Neuronal stem cell (in vitro differentiated cells): ENCODE measurements at regions not wholly inside any gene's neighbourhood (a gene's known extent, or its start where the extent isn't known, plus 50 kb on each side); places are given as distances from the start of the nearest gene placed in this dataset.
"Not testable (repeated sequence)": the region's sequence is repeated elsewhere in the genome, so short reads cannot be mapped to it uniquely, and the experiment has no call there.

Experiments used
- DNase-seq: peaks from one replicate; pipeline ENCODE4 v3.0.0-alpha.2; 2013; ENCODE audit warnings: low spot score
- H2AFZ ChIP-seq: one replicate; pipeline ENCODE4 v1.6.1; 2013; ENCODE audit warnings: mild to moderate bottlenecking, low read length, inconsistent platforms
- H2AK5ac ChIP-seq: 2 replicates; pipeline ENCODE4 v1.6.1; 2013; ENCODE audit warnings: low read depth, mild to moderate bottlenecking, inconsistent platforms, low read length, moderate library complexity, mixed read lengths
- H2BK120ac ChIP-seq: 2 replicates; pipeline ENCODE4 v1.6.1; 2013; ENCODE audit warnings: low read depth, mild to moderate bottlenecking, inconsistent platforms, low read length, moderate library complexity, mixed read lengths
- H2BK12ac ChIP-seq: one replicate; pipeline ENCODE4 v1.6.1; 2013; ENCODE audit warnings: low read length, inconsistent platforms
- H2BK15ac ChIP-seq: 2 replicates; pipeline ENCODE4 v1.6.1; 2013; ENCODE audit warnings: mild to moderate bottlenecking, low read length, inconsistent platforms, mixed read lengths
- H2BK5ac ChIP-seq: one replicate; pipeline ENCODE4 v1.6.1; 2013; ENCODE audit warnings: inconsistent platforms, mild to moderate bottlenecking, low read length, moderate library complexity
- H3K14ac ChIP-seq: one replicate; pipeline ENCODE4 v1.6.1; 2013; ENCODE audit warnings: low read length, inconsistent platforms
- H3K18ac ChIP-seq: 2 replicates; pipeline ENCODE4 v1.6.1; 2013; ENCODE audit warnings: low read length, inconsistent platforms
- H3K23ac ChIP-seq: 2 replicates; pipeline ENCODE4 v1.6.1; 2013; ENCODE audit warnings: low read depth, mild to moderate bottlenecking, mixed read lengths, low read length, inconsistent platforms; ENCODE audit not compliant: poor library complexity
- H3K27ac ChIP-seq: replicated peaks from 3 replicates; pipeline ENCODE4 v1.5.1; 2013; ENCODE audit warnings: low read length, inconsistent platforms
- H3K27me3 ChIP-seq, 3 experiments: 2 replicates each; pipeline ENCODE4 v1.6.1; 2013; ENCODE audit warnings: low read length in 3 of 3, mild to moderate bottlenecking in 2 of 3, inconsistent platforms in 1 of 3, low read depth in 1 of 3, mixed read lengths in 1 of 3, moderate library complexity in 1 of 3; ENCODE audit not compliant: control insufficient read depth in 3 of 3, insufficient read depth in 3 of 3
- H3K36me3 ChIP-seq, 2 donors: replicated peaks in 1 of 2; 2 replicates each; pipeline ENCODE4 v1.6.1; 2013; ENCODE audit warnings: low read length in 2 of 2; ENCODE audit not compliant: control insufficient read depth in 2 of 2, insufficient read depth in 2 of 2
- H3K4ac ChIP-seq: 2 replicates; pipeline ENCODE4 v1.6.1; 2013; ENCODE audit warnings: inconsistent platforms, mild to moderate bottlenecking, low read length, moderate library complexity
- H3K4me1 ChIP-seq, 2 donors: 1 replicate in 1 of 2; 2 replicates in 1 of 2; pipeline ENCODE4 v1.6.1; 2013; ENCODE audit warnings: low read length in 2 of 2, low read depth in 1 of 2; ENCODE audit not compliant: control insufficient read depth in 2 of 2, insufficient read depth in 1 of 2
- H3K4me2 ChIP-seq: one replicate; pipeline ENCODE4 v1.6.1; 2013; ENCODE audit warnings: mild to moderate bottlenecking, low read length, inconsistent platforms; ENCODE audit not compliant: insufficient read depth, poor library complexity, severe bottlenecking
- H3K4me3 ChIP-seq, 2 donors: 2 replicates each; pipeline ENCODE4 v1.5.1; 2013; ENCODE audit warnings: low read length in 2 of 2, mild to moderate bottlenecking in 2 of 2, inconsistent platforms in 1 of 2, moderate library complexity in 1 of 2
- H3K79me1 ChIP-seq: one replicate; pipeline ENCODE4 v1.6.1; 2013; ENCODE audit warnings: low read depth, mild to moderate bottlenecking, inconsistent platforms, low read length, moderate library complexity
- H3K9ac ChIP-seq: one replicate; pipeline ENCODE4 v1.6.1; 2013; ENCODE audit warnings: mild to moderate bottlenecking, low read depth, low read length, inconsistent platforms; ENCODE audit not compliant: poor library complexity
- H3K9me3 ChIP-seq, 2 donors: replicated peaks in 1 of 2; 2 replicates each; pipeline versions ENCODE3 to v1.6.1; 2013; ENCODE audit warnings: low read length in 2 of 2, mild to moderate bottlenecking in 2 of 2, inconsistent platforms in 1 of 2, low read depth in 1 of 2, mixed read lengths in 1 of 2, moderate library complexity in 1 of 2; ENCODE audit not compliant: control insufficient read depth in 2 of 2, insufficient read depth in 1 of 2
- H4K8ac ChIP-seq: one replicate; pipeline ENCODE4 v1.6.1; 2013; ENCODE audit warnings: low read depth, mild to moderate bottlenecking, inconsistent platforms, low read length, moderate library complexity
- H4K91ac ChIP-seq: one replicate; pipeline ENCODE4 v1.6.1; 2013; ENCODE audit warnings: low read length, low read depth, mild to moderate bottlenecking, inconsistent platforms; ENCODE audit not compliant: poor library complexity
- WGBS, 2 donors: extraction: QIAGEN DNeasy Blood & Tissue Kit; methylation state at CpG; one replicate each; pipeline ENCODE4 v1.1.7; 2013; ENCODE audit warnings: missing lambda C conversion rate in 2 of 2, mixed read lengths in 1 of 2; ENCODE audit not compliant: insufficient read length in 2 of 2, insufficient replicate concordance in 1 of 2; ENCODE audit errors: extremely low coverage in 2 of 2; 5-methylcytosine and 5-hydroxymethylcytosine counted together

- Histone ChIP-seq H4K91ac (no peak overlapping the region), H3K36me3 (no peaks in the 10 kb centered on the region), H3K4ac (no peak overlapping the region), H2BK15ac (no peak overlapping the region), H2BK12ac (no peak overlapping the region), H3K4me3 (no peak overlapping the region), H3K9ac (no peak overlapping the region), H2AK5ac (no peak overlapping the region), H3K79me1 (no peaks in the 10 kb centered on the region), H3K27me3 (no peaks in the 10 kb centered on the region), H3K18ac (no peak overlapping the region), H3K9me3 (peaks cover 0 to 2% of the 10 kb centered on the region in 2 donors), H4K8ac (no peak overlapping the region), H2BK120ac (no peak overlapping the region), H3K4me2 (no peak overlapping the region), H2BK5ac (no peak overlapping the region), H3K4me1 (no peaks in the 10 kb centered on the region), H2AFZ (no peak overlapping the region), H3K23ac (no peak overlapping the region), H3K27ac (no peak overlapping the region), H3K14ac (no peak overlapping the region)
- no peak for DNase-seq
These were observed 268.3 kb downstream of the RPAP3 start for GRCh38 chr12:47437570-47437969.

DNA sequence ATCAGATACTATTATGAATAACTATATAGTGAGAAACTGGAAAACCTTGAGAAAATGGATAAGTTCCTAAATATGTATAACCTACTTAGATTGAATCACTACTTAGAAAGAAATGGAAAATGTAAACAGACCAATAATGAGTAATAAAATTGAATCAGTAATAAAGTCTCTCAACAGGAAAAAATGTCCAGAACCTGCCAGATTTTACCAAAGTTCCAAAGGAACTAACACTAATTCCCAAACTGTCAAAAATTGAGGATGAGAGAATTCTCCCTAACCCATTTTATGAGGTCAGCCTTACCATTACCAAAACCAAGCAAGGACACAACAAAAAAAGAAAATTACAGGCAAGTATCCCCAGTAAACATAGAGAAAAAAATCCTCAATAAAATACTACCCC, 272.0 kb downstream of the RPAP3 start:
- H2BK120ac ChIP-seq, result no peak overlapping the region
- no peak overlapping the region for H4K8ac ChIP-seq
- no peaks in the 10 kb centered on the region for H3K36me3 ChIP-seq
- H3K14ac ChIP-seq, result no peak overlapping the region
- H3K9ac ChIP-seq, result no peak overlapping the region
- H3K27me3 ChIP-seq, result no peaks in the 10 kb centered on the region
- H3K9me3 ChIP-seq, result no peaks in the 10 kb centered on the region
- H3K4ac ChIP-seq, result no peak overlapping the region
- no peak overlapping the region for H2BK12ac ChIP-seq
- H3K18ac ChIP-seq, result no peak overlapping the region
- H2BK15ac ChIP-seq, result no peak overlapping the region
- no peak overlapping the region for H3K4me3 ChIP-seq
- H3K4me2 ChIP-seq, result no peak overlapping the region
- no peak overlapping the region for H2BK5ac ChIP-seq
- H3K27ac ChIP-seq, result no peak overlapping the region
- no peak overlapping the region for H2AFZ ChIP-seq
- H3K79me1 ChIP-seq, result no peaks in the 10 kb centered on the region
- H3K23ac ChIP-seq, result no peak overlapping the region
- no peak overlapping the region for H2AK5ac ChIP-seq
- H4K91ac ChIP-seq, result no peak overlapping the region
- no peaks in the 10 kb centered on the region for H3K4me1 ChIP-seq
- no peak for DNase-seq

GRCh38 chr12:47426678-47427309, 279.0 kb downstream of the RPAP3 start:
- not testable (repeated sequence) for H3K23ac ChIP-seq, H2AFZ ChIP-seq, H3K4me3 ChIP-seq, H3K14ac ChIP-seq, H3K27ac ChIP-seq, H3K4me1 ChIP-seq, H2BK12ac ChIP-seq, H2BK15ac ChIP-seq, H3K9ac ChIP-seq, H2BK5ac ChIP-seq, H2BK120ac ChIP-seq, H3K4ac ChIP-seq, DNase-seq, H3K79me1 ChIP-seq, H2AK5ac ChIP-seq, H3K9me3 ChIP-seq, H4K91ac ChIP-seq, H3K36me3 ChIP-seq, H4K8ac ChIP-seq, H3K27me3 ChIP-seq, H3K4me2 ChIP-seq, H3K18ac ChIP-seq
- no CpG with 5 or more reads among the region's 21 CpGs for WGBS, 2 donors

- H3K9me3 ChIP-seq, result no peaks in the 10 kb centered on the region
- no peak overlapping the region for H3K14ac ChIP-seq
- H2BK5ac ChIP-seq, result no peak overlapping the region
- no peaks in the 10 kb centered on the region for H3K79me1 ChIP-seq
- no peak overlapping the region for H2AK5ac ChIP-seq
- no peak overlapping the region for H3K23ac ChIP-seq
- no peak overlapping the region for H3K27ac ChIP-seq
- DNase-seq, result no peak
- peaks cover 0 to 3% of the 10 kb centered on the region in 2 donors for H3K4me1 ChIP-seq
- H2BK120ac ChIP-seq, result no peak overlapping the region
- H3K4me2 ChIP-seq, result no peak overlapping the region
- H3K36me3 ChIP-seq, result no peaks in the 10 kb centered on the region
- no peak overlapping the region for H3K4ac ChIP-seq
- H3K9ac ChIP-seq, result no peak overlapping the region
- H2AFZ ChIP-seq, result no peak overlapping the region
- no peak overlapping the region for H4K91ac ChIP-seq
- H3K18ac ChIP-seq, result no peak overlapping the region
- no peak overlapping the region for H4K8ac ChIP-seq
- H2BK12ac ChIP-seq, result no peak overlapping the region
- WGBS, 2 donors, result no CpG with 5 or more reads among the region's 2 CpGs
- H2BK15ac ChIP-seq, result no peak overlapping the region
- H3K4me3 ChIP-seq, result no peak overlapping the region
- no peaks in the 10 kb centered on the region for H3K27me3 ChIP-seq
These were observed 283.2 kb downstream of the RPAP3 start for GRCh38 chr12:47422611-47423010.
